GM21529 (cell line): ENCODE measurements at regions not wholly inside any gene's neighbourhood (a gene's known extent, or its start where the extent isn't known, plus 50 kb on each side); places are given as distances from the start of the nearest gene placed in this dataset.

Source experiments
- ATAC-seq: cut with Tn5 transposase; IDR thresholded peaks from one replicate; pipeline ENCODE4 v1.9.1; 2021; ENCODE audit not compliant: unreplicated experiment

DNA sequence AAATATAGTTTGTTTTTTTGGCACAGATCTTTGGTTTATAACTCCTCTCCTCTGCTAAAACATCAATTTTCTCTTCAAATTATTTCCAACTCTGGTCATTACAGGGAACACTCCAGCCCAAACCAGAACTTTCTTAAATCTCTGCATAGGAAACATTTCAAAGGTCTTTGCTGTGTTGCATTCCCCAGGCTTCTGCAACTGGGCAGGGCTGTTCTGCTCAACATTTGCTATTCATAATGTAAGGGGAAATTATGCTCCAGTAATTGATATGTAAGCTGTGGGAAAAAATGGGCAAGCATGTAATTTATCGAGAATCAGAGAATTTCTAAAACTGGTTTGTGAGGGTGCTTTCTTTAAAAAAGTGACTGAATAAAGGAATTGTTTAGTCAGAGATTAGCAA is 410.4 kb downstream of the TUSC7 start:
- no peak for ATAC-seq

- no peak for ATAC-seq
Observed at GRCh38 chr3:117122609-117123008, 413.0 kb downstream of the TUSC7 start.

DNA sequence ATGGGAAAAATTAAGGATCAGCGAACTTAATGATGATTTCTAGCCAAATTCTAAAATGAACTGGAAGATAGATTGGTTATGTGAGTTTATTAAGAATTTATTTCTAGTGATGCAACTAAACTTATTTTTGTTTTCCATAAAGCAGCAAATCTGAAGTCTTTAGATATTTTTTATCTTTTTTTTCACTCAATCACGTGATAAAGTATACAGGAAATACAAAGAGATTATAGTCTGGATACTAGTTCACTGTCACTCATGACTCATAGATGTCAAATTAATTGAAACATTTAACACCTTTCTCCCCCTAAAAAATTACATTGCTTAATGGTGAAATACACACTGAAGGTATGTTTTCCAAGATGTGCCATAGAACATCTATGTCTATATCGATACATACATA is 416.9 kb downstream of the TUSC7 start:
- ATAC-seq = no peak

GRCh38 chr3:117126946-117127546 is 417.5 kb downstream of the TUSC7 start:
- no peak for ATAC-seq

- ATAC-seq = no peak
Observed at GRCh38 chr3:117128133-117128532, 418.6 kb downstream of the TUSC7 start.

- ATAC-seq = no peak
Observed at GRCh38 chr3:117128872-117129271, 419.3 kb downstream of the TUSC7 start.

- no peak for ATAC-seq
Observed at GRCh38 chr3:117129516-117129915, 419.9 kb downstream of the TUSC7 start.

DNA sequence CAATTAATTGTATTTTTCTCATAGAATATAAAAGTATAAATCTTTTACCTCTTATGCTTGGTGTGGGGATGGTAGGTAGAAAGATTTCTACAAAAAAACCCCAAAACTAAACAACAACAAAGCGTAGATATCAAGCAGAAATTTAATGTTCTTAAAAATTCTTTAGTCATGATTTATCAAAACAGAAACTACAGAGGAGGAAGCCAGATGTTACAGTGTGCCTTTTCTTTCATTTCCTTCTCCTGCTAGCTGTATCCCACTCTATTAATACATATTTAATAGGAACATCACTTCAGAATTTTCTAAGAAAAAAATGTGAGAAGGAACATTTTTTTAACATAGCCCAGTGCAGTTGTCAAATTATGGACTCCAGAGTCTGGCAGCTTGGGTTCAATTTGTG is 420.6 kb downstream of the TUSC7 start:
- no peak for ATAC-seq

GRCh38 chr3:117131259-117131658 is 421.7 kb downstream of the TUSC7 start:
- no peak for ATAC-seq

DNA sequence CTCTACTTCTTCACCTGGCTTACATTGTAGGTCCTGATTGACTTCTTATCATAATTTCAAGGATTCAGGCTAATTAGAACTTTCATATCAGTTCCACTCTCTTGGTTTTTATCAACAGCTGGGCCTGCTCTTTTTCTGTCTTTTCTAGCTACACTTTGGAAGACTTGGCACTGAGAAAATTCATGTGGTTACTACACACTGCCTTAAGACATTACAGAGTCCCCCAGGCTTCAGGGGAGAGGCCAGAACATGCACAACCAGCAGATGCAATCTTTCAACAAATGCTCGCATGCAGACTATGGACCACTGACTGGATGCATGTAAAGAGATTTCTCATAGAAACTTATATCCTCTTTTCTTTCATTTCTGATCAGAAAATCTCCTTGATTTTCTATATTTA is 423.5 kb downstream of the TUSC7 start:
- no peak for ATAC-seq

- ATAC-seq = no peak
Observed at GRCh38 chr3:117135207-117135606, 425.6 kb downstream of the TUSC7 start.

DNA sequence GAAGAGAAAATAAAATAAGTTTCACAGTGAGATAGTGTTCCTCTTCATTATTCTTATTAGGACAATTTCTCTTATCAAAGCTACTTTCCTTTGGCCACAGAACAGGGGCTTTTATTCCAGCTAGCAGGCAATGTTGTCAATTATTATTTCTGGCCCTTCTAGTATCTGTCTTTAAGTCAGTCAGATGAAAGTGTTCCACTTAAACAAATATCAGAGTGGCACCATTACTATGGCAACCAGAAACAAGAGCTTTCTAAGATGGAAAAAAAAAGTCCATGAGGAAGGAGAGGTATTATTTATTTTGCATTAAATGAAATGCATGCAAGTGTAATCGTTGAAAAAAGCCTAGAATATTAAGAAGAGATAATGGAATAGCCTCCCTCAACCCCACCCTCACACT is 426.4 kb downstream of the TUSC7 start:
- ATAC-seq = no peak

- ATAC-seq = no peak
Observed at GRCh38 chr3:117137065-117137464, 427.5 kb downstream of the TUSC7 start.

- ATAC-seq = no peak
Observed at GRCh38 chr3:117139681-117140080, 430.1 kb downstream of the TUSC7 start.

- ATAC-seq = no peak
Observed at GRCh38 chr3:117141812-117142211, 432.2 kb downstream of the TUSC7 start.

DNA sequence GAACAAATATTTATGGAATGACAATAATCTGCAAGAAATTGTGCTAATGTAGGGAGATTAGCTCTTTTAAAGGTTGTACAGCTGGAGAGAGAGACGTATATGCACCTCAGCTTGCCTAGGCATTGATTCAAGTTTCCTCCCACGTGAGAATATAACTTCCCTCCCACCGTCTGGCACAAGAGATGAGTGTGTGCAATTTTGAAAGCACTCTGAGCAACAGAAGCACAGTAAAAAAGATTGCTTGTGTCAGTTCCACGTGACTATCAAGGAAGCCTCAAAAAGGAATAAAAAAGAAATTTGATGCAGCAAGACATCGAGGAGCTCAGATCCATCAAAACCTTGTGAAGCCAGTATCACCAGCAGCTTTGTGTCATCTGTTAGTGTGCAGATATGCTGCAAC is 435.3 kb downstream of the TUSC7 start:
- ATAC-seq = no peak

- no peak for ATAC-seq
Observed at GRCh38 chr3:117145677-117146076, 436.1 kb downstream of the TUSC7 start.

DNA sequence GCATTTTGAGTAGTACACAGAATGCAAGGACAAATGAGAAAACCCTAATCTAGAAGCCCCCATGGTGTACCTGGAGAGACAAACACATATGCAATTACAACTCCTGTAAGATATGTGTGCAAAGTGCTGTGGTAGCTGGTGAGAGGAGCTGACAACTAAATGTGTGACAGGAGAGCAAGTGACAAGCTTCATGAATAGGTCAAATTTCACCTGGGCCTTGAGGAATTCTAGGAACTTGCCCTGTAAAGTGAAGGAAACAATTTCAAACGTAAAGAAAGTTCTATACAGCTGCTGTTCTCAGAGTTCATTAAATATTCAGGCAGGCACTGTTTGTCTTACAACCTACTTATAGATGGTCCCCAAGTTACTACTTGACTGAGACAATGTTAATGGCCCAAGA is 437.0 kb downstream of the TUSC7 start:
- no peak for ATAC-seq

DNA sequence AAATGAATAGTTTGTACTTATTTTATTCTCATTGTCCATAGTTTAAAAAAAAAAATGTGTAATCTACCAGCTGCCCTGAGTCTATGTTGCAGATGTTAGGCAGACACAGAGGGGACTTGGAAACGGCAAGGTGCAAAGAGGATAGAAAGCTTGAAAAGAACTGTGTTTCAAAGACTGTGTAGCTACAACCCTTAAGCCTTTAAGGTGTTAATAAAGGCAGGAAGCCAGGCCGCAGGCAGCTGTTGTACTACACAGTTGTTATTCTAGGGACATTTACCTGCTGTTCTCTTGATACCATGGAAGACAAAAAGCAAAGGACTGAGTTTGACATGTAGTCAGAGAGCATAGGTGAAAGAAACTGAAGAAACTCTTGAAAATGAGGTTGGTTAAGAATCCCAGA is 440.0 kb downstream of the TUSC7 start:
- ATAC-seq = no peak

DNA sequence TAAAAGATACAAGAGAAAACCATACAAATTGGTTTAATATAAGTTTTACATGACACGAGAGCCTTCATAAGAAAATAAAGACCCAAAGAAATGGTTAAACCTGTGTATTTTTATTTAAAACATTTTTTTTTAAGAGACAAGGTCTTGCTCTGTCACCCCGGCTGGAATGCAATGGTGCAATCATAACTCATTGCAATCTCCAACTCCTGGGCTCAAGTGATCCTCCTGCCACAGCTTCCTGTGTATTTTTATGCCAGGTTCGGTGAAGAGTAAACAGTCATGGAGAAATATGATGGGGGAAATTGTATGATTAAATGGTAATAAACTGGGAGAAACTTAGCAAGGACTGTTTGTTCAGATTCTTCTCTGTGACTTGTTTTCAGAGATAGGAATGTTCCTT is 441.0 kb downstream of the TUSC7 start:
- ATAC-seq = no peak

GRCh38 chr3:117160176-117160575 is 450.6 kb downstream of the TUSC7 start:
- ATAC-seq = no peak

DNA sequence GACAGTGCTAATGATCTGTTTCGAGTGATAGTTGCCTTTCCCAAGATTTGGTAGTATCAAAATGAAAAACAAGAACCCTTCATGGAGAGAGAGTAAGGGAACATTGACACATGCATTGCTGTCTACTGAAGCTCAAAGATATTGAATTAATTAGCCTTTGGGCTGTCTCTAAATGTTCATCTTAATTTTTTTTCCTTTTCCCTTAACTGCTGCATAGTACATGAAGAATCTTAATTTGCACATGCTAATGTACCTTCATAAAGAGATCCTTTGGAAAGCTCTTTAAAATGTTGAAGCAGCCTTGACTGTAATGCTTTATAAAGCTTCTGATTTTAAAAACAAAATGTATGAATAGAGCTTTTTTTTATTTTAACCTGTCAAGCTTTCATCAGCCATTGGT is 452.2 kb downstream of the TUSC7 start:
- no peak for ATAC-seq

- ATAC-seq = no peak
Observed at GRCh38 chr3:117165176-117165575, 455.6 kb downstream of the TUSC7 start.

DNA sequence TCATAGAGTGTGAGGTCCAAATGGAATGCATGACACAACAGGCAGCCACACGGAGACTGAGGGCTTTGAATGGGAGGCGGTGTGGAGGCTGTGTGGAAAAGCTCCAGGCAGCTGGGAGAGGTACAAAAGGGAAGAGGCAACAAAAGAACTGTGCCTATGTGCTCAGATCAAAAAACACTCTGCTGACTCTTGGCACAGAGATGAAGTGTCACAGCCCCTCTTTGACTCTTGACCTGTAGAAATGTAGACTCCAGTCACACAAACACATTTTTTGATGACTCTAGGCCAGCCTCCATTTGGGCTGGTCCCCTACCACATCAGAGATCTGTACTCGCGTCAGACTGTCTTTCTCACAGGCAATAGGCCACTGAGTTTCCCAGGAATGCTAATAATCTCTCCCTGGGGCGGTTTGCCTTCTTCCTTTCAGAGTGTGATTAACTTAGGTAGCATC is 456.0 kb downstream of the TUSC7 start:
- ATAC-seq = no peak
